Ureter (tissue), 1 donor: ENCODE measurements at regions not wholly inside any gene's neighbourhood (a gene's known extent, or its start where the extent isn't known, plus 50 kb on each side); places are given as distances from the start of the nearest gene placed in this dataset.

Experiments
- DNase-seq: peaks from one replicate; pipeline ENCODE4 v3.0.0-alpha.2; 2020; ENCODE audit warnings: low spot score
- donor health status: DM: yes; HTN: yes; CAD: no.

DNA sequence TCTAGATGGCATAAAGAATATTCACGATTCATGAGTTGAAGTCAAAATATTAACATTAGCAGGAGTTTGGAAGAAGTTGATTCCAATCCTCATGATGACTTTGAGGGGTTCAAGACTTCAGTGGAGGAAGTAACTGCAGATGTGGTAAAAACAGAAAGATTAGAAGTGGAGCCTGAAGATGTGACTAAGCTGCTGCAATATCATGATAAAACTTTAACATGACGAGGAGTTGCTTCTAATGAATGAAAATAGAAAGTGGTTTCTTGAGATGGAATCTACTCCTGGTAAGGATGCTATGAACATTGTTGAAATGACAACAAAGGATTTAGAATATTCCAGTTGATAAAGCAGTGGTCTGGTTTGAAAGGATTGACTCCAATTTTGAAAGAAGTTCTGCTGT is 70.1 kb upstream of the TMLHE start:
- DNase-seq = no peak

DNA sequence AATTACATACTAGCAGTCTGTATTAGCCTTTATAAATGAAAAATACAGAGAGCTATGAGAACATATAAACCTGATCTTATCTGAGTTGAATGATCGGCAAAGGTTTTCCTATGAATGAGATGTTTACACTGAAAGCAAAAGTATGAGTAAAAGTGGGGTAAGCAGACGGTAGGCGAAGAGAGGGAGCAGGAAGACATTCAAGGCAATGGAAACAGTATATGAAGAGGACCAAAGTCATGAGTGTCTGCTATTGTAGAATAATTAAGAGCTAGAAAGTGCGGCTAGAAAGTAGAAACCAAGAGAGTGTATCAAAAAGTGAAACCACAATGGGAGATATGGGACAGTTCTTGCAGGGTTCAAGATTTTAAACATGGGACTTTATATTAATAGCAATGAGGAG is 67.0 kb upstream of the TMLHE start:
- no peak for DNase-seq

DNA sequence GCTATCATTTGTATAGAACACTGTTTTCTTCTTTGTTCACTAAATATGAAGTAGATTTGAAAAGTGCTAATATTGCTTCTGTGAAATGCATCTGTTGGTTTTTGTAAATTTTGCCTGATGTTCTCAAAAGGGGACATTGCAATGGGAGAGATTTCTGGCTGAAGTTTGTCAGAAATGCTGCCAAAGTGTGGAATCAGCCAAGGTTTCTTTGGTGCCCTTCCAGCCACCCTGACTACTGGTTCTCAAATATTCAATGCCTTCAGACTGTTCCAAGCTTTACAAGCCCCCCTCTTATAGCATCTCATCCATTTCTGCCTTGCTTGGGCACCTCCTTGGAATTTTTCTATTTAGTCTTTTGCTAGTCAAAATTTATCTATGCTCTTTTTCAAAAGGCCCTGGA is 60.6 kb upstream of the TMLHE start:
- no peak for DNase-seq

DNA sequence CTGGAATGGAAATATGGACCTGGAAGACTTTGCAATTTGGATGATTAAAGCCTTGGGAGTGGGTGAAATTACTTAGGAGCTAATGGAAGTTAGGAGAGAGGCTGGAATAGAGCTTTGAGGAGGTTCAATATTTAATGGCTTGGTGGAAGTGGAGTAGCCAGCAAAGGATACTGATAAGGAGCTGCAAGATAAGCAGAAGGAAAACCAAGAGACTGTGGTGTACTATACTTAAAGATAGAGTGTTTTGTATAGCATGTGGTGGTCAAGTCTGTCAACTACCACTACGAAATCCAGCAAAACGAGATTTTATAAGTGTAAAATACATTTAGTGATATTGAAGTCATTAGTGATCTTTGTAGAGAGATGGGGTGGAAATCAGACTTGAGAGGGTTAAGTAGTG is 54.0 kb upstream of the TMLHE start:
- DNase-seq = no peak
